GM12891 (cell line): ENCODE measurements at regions not wholly inside any gene's neighbourhood (a gene's known extent, or its start where the extent isn't known, plus 50 kb on each side); places are given as distances from the start of the nearest gene placed in this dataset.

Experiments
- POLR2A ChIP-seq: IDR thresholded peaks from 2 replicates; pipeline ENCODE4 v1.6.1; 2011; ENCODE audit warnings: low read depth, low read length, control low read depth
- POLR2AphosphoS5 ChIP-seq: IDR thresholded peaks from 2 replicates; pipeline ENCODE4 v1.6.1; 2011; ENCODE audit warnings: low read depth, low read length, control low read depth

- TF ChIP-seq POLR2A (no peak), POLR2AphosphoS5 (no peak)
Measured at GRCh38 chr10:10911471-10911921, 106.2 kb upstream of the CELF2 start.
